ENCODE measurements at regions not wholly inside any gene's neighbourhood (a gene's known extent, or its start where the extent isn't known, plus 50 kb on each side); places are given as distances from the start of the nearest gene placed in this dataset.

DNA sequence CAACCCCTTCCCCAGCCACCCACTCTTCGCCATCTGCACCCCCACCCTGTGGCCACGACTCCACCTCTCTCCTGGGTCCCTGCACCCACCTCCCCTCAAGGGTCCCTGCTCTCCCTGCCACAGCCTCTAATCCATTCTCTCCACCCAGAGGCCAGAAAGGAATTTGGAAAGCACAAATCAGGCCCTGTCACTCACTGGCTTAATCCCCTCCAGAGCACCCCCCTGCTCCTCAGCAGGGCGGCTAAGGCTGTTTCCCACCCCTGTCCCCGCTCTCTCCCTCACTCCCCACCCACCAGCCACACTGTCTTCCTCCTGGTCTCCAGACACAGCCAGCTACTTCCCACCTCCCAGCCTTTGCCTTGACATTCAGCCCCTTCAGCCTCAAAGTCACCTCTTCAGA lies 150.0 kb upstream of the LINGO1 start:
- CTCF ChIA-PET: no interaction called here

GRCh38 chr15:77781946-77782240 lies 149.2 kb upstream of the LINGO1 start:
- no peaks in the 10 kb centered on the region for H3K4me1 ChIP-seq (ENCODE audit: insufficient read depth, low read length)
- H3K9me3 ChIP-seq (ENCODE audit: low read length): no peaks in the 10 kb centered on the region
- ChIA-PET POLR2A (no interaction called here), CTCF (no interaction called here)
- Mint-ChIP-seq H3K9me3 (peaks cover 0 to 13% (median 7%) of the 10 kb centered on the region in 5 donors), H3K27me3 (peaks cover 16 to 19% of the 10 kb centered on the region in 2 donors), H3K4me1 (no peaks in the 10 kb centered on the region), H3K4me3 (no peak overlapping the region), H3K27ac (no peak overlapping the region), H3K36me3 (no peaks in the 10 kb centered on the region)
- no peak for DNase-seq
- H3K27me3 ChIP-seq (ENCODE audit: insufficient read depth, low read length, poor library complexity, severe bottlenecking): no peaks in the 10 kb centered on the region
- H3K4me3 ChIP-seq (ENCODE audit: low read length): no peak overlapping the region
- no peaks in the 10 kb centered on the region for H3K36me3 ChIP-seq (ENCODE audit: insufficient read depth, low read length)
- H3K27ac ChIP-seq (ENCODE audit: low read depth, low read length): no peak overlapping the region

More for the DNA sequence above, 150.0 kb upstream of the LINGO1 start:
- Mint-ChIP-seq H3K4me1 (no peaks in the 10 kb centered on the region), H3K9me3 (peaks cover 0 to 13% (median 7%) of the 10 kb centered on the region in 5 donors), H3K27ac (no peak overlapping the region), H3K4me3 (no peak overlapping the region), H3K27me3 (peaks cover 17 to 21% of the 10 kb centered on the region in 2 donors), H3K36me3 (no peaks in the 10 kb centered on the region)
- no peaks in the 10 kb centered on the region for H3K27me3 ChIP-seq (ENCODE audit: insufficient read depth, low read length, poor library complexity, severe bottlenecking)
- no peaks in the 10 kb centered on the region for H3K9me3 ChIP-seq (ENCODE audit: low read length)
- no peaks in the 10 kb centered on the region for H3K4me1 ChIP-seq (ENCODE audit: insufficient read depth, low read length)
- DNase-seq: no peak
- no peaks in the 10 kb centered on the region for H3K36me3 ChIP-seq (ENCODE audit: insufficient read depth, low read length)
- H3K4me3 ChIP-seq (ENCODE audit: low read length): no peak overlapping the region
- POLR2A ChIA-PET: no interaction called here
- no peak overlapping the region for H3K27ac ChIP-seq (ENCODE audit: low read depth, low read length)

DNA sequence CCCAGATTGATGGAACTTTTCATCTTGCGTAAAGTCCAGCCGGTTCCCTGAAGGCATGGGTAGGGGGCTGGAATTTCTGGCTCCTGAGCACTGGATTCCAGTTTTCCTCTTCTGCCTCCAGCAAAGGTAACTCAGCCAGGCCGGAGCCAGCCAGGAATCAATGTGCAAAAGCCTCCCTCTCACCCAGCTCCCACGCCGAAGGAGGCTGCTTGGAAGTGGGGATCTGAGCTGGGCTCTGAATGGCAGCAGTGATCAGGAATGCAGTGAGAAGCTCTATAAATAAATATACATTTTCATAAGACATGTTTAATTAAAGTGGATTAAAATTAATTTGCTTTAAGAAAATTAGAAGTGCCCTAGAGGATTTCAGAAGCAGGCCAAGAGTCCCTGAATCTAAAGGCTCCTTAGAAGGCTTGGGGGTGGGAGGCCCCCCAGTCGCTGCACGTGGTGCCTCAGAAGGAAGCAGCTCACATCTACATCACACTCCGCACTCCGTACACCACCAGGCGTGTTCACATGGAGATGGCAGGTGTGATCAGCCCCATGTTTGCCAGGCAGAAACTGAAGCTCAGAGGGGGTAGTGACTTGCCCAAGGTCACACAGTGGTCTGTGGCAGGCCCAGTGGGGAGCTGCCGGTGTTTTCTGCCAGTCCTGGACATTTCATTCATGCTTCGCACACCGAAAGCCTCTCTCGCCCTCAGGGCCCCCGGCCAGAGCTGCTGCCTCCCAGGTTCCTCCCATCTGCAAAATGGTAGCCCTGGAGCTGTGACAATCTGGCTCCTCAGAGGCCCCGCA lies 148.6 kb upstream of the LINGO1 start:
- no peak overlapping the region for H3K27ac ChIP-seq (ENCODE audit: low read depth, low read length)
- H3K4me1 ChIP-seq (ENCODE audit: insufficient read depth, low read length): no peaks in the 10 kb centered on the region
- H3K36me3 Mint-ChIP-seq: no peaks in the 10 kb centered on the region
- no peaks in the 10 kb centered on the region for H3K27me3 ChIP-seq (ENCODE audit: insufficient read depth, low read length, poor library complexity, severe bottlenecking)
- peaks cover 13 to 18% of the 10 kb centered on the region in 2 donors for H3K27me3 Mint-ChIP-seq
- no peaks in the 10 kb centered on the region for H3K36me3 ChIP-seq (ENCODE audit: insufficient read depth, low read length)
- peaks cover 0 to 13% (median 7%) of the 10 kb centered on the region in 5 donors for H3K9me3 Mint-ChIP-seq
- no peak overlapping the region for H3K27ac Mint-ChIP-seq
- H3K4me3 ChIP-seq (ENCODE audit: low read length): no peak overlapping the region
- no peak for DNase-seq
- ChIA-PET CTCF (no interaction called here), POLR2A (no interaction called here)
- no peaks in the 10 kb centered on the region for H3K4me1 Mint-ChIP-seq
- H3K9me3 ChIP-seq (ENCODE audit: low read length): no peaks in the 10 kb centered on the region
- H3K4me3 Mint-ChIP-seq: no peak overlapping the region

DNA sequence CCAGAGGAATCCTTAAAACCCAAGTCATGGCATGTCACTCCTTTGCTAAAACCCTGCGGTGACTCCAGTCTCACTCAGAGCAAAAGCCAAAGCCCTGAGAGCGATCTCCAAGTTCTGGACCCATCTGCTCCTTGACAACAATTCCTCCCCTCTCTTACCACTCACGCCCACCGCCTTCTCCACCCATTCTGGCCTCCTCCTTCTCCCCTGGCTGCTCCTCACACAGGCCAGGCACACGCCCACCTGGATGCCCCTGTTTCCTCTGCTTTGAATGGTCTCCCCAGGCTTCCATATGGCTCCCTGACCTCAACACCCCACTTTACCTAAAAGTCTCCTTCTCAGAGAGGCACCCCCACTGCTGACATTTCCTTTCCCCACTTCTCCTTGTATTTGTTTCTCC lies 146.1 kb upstream of the LINGO1 start:
- no peaks in the 10 kb centered on the region for H3K9me3 ChIP-seq (ENCODE audit: low read length)
- DNase-seq: no peak
- H3K4me1 ChIP-seq (ENCODE audit: insufficient read depth, low read length): no peaks in the 10 kb centered on the region
- peaks cover 10 to 11% of the 10 kb centered on the region in 2 donors for H3K27me3 Mint-ChIP-seq
- no peak overlapping the region for H3K4me3 ChIP-seq (ENCODE audit: low read length)
- H3K4me1 Mint-ChIP-seq: no peaks in the 10 kb centered on the region
- ChIA-PET POLR2A (no interaction called here), CTCF (no interaction called here)
- no peaks in the 10 kb centered on the region for H3K36me3 Mint-ChIP-seq
- H3K27ac Mint-ChIP-seq: no peak overlapping the region
- no peak overlapping the region for H3K27ac ChIP-seq (ENCODE audit: low read depth, low read length)
- H3K27me3 ChIP-seq (ENCODE audit: insufficient read depth, low read length, poor library complexity, severe bottlenecking): no peaks in the 10 kb centered on the region
- no peak overlapping the region for H3K4me3 Mint-ChIP-seq
- H3K36me3 ChIP-seq (ENCODE audit: insufficient read depth, low read length): no peaks in the 10 kb centered on the region
- peaks cover 0 to 13% (median 7%) of the 10 kb centered on the region in 5 donors for H3K9me3 Mint-ChIP-seq

DNA sequence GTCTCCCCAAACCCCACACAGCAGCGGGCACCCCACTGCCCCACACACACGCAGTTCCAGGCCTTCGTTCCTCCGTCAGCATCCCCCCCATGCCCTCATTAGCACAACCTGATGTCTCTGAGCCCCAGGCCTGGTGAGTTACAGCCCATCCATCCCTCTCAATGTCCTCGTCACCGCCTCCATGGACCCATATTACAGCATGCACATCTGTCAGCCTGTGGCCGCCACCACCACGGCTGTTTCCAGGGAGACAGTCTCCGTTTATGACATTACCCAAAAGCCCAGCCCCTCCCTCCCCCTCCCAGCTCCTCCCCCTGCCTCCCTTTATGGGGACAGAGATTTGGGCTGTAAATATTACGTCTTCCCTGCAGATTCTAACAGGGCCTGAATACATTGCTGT lies 143.1 kb upstream of the LINGO1 start:
- H3K4me3 Mint-ChIP-seq: no peak overlapping the region
- ChIA-PET CTCF (no interaction called here), POLR2A (no interaction called here)
- H3K27me3 ChIP-seq (ENCODE audit: insufficient read depth, low read length, poor library complexity, severe bottlenecking): no peaks in the 10 kb centered on the region
- H3K4me3 ChIP-seq (ENCODE audit: low read length): no peak overlapping the region
- H3K4me1 ChIP-seq (ENCODE audit: insufficient read depth, low read length): no peaks in the 10 kb centered on the region
- no peaks in the 10 kb centered on the region for H3K36me3 ChIP-seq (ENCODE audit: insufficient read depth, low read length)
- peaks cover 5 to 8% of the 10 kb centered on the region in 2 donors for H3K27me3 Mint-ChIP-seq
- H3K27ac ChIP-seq (ENCODE audit: low read depth, low read length): no peak overlapping the region
- DNase-seq: no peak
- H3K4me1 Mint-ChIP-seq: no peaks in the 10 kb centered on the region
- H3K9me3 ChIP-seq (ENCODE audit: low read length): no peaks in the 10 kb centered on the region
- no peak overlapping the region for H3K27ac Mint-ChIP-seq
- no peaks in the 10 kb centered on the region for H3K36me3 Mint-ChIP-seq
- H3K9me3 Mint-ChIP-seq: peaks cover 0 to 9% (median 7%) of the 10 kb centered on the region in 5 donors

DNA sequence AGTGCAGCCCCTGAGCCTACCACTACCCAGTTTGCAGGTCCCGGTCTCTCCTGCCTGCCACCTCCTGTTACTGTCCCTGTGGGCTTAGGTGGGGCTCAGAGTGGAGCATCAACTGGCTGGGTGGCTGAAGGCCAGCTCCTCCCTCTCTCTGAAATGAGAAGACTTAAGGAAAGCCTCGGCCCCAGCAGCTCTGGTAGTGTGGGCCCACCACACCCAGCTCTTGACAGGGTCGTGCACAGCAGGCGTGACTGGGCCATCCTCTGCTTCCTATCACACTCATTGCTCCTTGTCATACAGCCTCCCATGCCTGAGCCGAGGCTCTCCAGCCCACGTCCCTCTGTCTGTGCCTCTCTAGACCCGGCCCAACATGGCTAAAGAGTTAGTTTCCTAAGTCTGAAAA lies 142.7 kb upstream of the LINGO1 start:
- Histone ChIP-seq H3K4me3 (ENCODE audit: low read length) (no peak overlapping the region), H3K36me3 (ENCODE audit: insufficient read depth, low read length) (no peaks in the 10 kb centered on the region), H3K27me3 (ENCODE audit: insufficient read depth, low read length, poor library complexity, severe bottlenecking) (no peaks in the 10 kb centered on the region), H3K27ac (ENCODE audit: low read depth, low read length) (no peak overlapping the region), H3K4me1 (ENCODE audit: insufficient read depth, low read length) (no peaks in the 10 kb centered on the region), H3K9me3 (ENCODE audit: low read length) (no peaks in the 10 kb centered on the region)
- no peaks in the 10 kb centered on the region for H3K4me1 Mint-ChIP-seq
- H3K27ac Mint-ChIP-seq: no peak overlapping the region
- peaks cover 0 to 6% (median 4%) of the 10 kb centered on the region in 5 donors for H3K9me3 Mint-ChIP-seq
- CTCF ChIA-PET: no interaction called here
- no peak overlapping the region for H3K4me3 Mint-ChIP-seq
- peaks cover 5 to 8% of the 10 kb centered on the region in 2 donors for H3K27me3 Mint-ChIP-seq
- POLR2A ChIA-PET: no interaction called here
- H3K36me3 Mint-ChIP-seq: no peaks in the 10 kb centered on the region
- DNase-seq: no peak

DNA sequence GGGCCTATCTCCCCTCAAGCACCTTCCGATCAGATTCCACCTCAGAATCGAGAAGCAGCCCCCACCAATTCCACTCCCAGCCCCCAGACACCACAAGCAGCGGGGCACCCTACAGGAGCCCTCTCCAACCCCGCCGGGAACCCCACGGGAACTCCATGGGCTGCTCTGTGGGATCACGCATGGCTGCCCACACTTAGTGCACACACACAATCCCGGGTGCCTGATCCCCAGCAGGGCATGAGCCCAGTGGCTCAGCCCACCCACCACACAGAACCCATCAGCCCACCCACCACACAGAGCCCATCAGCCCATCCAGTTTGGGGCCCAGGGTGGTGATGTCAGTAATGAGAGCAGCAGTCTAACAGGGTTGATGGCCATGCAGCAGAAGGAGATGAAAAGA lies 141.6 kb upstream of the LINGO1 start:
- Mint-ChIP-seq H3K27ac (no peak overlapping the region), H3K4me3 (no peak overlapping the region), H3K4me1 (no peaks in the 10 kb centered on the region), H3K36me3 (no peaks in the 10 kb centered on the region), H3K9me3 (peaks cover 0 to 3% (median 0%) of the 10 kb centered on the region in 5 donors), H3K27me3 (peaks cover 5 to 8% of the 10 kb centered on the region in 2 donors)
- Histone ChIP-seq H3K4me1 (ENCODE audit: insufficient read depth, low read length) (no peaks in the 10 kb centered on the region), H3K36me3 (ENCODE audit: insufficient read depth, low read length) (no peaks in the 10 kb centered on the region), H3K4me3 (ENCODE audit: low read length) (no peak overlapping the region), H3K27ac (ENCODE audit: low read depth, low read length) (no peak overlapping the region), H3K27me3 (ENCODE audit: insufficient read depth, low read length, poor library complexity, severe bottlenecking) (no peaks in the 10 kb centered on the region), H3K9me3 (ENCODE audit: low read length) (no peaks in the 10 kb centered on the region)
- POLR2A ChIA-PET: no interaction called here
- DNase-seq: no peak
- CTCF ChIA-PET: no interaction called here

- no peaks in the 10 kb centered on the region for H3K36me3 ChIP-seq (ENCODE audit: insufficient read depth, low read length)
- POLR2A ChIA-PET: no interaction called here
- no peaks in the 10 kb centered on the region for H3K9me3 ChIP-seq (ENCODE audit: low read length)
- Mint-ChIP-seq H3K9me3 (peaks cover 0 to 3% (median 0%) of the 10 kb centered on the region in 5 donors), H3K4me1 (no peaks in the 10 kb centered on the region), H3K27ac (no peak overlapping the region), H3K27me3 (peaks cover 2 to 7% of the 10 kb centered on the region in 2 donors), H3K36me3 (no peaks in the 10 kb centered on the region), H3K4me3 (no peak overlapping the region)
- CTCF ChIA-PET: no interaction called here
- no peaks in the 10 kb centered on the region for H3K4me1 ChIP-seq (ENCODE audit: insufficient read depth, low read length)
- DNase-seq: no peak
- H3K27ac ChIP-seq (ENCODE audit: low read depth, low read length): no peak overlapping the region
- no peaks in the 10 kb centered on the region for H3K27me3 ChIP-seq (ENCODE audit: insufficient read depth, low read length, poor library complexity, severe bottlenecking)
- no peak overlapping the region for H3K4me3 ChIP-seq (ENCODE audit: low read length)
Observed at GRCh38 chr15:77773903-77774302, 141.2 kb upstream of the LINGO1 start.

All from CD8-positive, alpha-beta memory T cell (primary cell).